DOHH2 (cell line): ENCODE measurements at regions not wholly inside any gene's neighbourhood (a gene's known extent, or its start where the extent isn't known, plus 50 kb on each side); places are given as distances from the start of the nearest gene placed in this dataset.

Experiments used
- EZH2phosphoT487 ChIP-seq: fragments of 200-600 bp; sonication (generic); IDR thresholded peaks from 2 replicates; pipeline ENCODE4 v1.6.1; 2017; ENCODE audit warnings: borderline replicate concordance, mild to moderate bottlenecking, antibody characterized with exemption, low read length, moderate library complexity, mixed read lengths
- TF ChIP-seq, protein P1 (sequence below): fragments of 200-600 bp; sonication (generic); IDR thresholded peaks from one replicate; pipeline ENCODE4 v1.5.1; 2014; ENCODE audit warnings: antibody characterized with exemption, mild to moderate bottlenecking, low read depth, low read length; ENCODE audit not compliant: poor library complexity, severe bottlenecking

DNA sequence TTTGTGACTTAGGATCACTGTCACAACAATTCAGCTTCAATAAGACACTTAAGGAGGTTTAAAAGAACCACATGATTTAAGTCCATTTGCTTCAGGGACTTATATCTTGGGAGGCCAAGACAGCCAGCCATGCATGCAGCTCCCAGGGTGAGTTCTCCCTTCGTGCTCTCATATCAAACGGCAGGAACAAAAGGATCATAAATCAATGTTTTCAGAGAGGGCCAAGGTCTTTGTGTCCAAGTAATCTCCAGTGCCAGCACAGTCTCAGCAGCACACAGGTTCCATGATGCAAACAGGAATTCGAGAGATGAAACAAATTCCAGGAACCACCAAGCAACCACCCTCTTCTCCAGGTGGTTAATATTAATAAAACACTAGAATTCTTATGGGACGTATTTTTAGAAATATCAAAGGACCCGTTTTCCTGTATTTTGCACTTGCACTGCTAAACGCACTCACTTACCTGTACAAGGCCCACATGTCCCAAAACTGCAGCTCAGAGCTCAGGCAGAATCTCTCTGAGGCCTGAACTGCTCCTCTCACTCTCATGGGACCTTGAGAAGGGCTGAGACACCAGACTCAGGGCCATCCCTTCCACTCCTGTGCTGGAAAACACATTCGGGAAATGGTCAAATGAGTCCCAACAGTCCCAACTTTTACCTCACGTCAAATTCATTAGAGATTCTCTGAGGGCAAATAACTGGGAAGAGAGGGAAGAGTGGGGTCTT lies 100.0 kb upstream of the RAB4A start:
- TF ChIP-seq, protein P1, sequence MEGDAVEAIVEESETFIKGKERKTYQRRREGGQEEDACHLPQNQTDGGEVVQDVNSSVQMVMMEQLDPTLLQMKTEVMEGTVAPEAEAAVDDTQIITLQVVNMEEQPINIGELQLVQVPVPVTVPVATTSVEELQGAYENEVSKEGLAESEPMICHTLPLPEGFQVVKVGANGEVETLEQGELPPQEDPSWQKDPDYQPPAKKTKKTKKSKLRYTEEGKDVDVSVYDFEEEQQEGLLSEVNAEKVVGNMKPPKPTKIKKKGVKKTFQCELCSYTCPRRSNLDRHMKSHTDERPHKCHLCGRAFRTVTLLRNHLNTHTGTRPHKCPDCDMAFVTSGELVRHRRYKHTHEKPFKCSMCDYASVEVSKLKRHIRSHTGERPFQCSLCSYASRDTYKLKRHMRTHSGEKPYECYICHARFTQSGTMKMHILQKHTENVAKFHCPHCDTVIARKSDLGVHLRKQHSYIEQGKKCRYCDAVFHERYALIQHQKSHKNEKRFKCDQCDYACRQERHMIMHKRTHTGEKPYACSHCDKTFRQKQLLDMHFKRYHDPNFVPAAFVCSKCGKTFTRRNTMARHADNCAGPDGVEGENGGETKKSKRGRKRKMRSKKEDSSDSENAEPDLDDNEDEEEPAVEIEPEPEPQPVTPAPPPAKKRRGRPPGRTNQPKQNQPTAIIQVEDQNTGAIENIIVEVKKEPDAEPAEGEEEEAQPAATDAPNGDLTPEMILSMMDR: no peak
- TF ChIP-seq EZH2phosphoT487: no peak
